NCI-H2196 (cell line): ENCODE measurements at regions not wholly inside any gene's neighbourhood (a gene's known extent, or its start where the extent isn't known, plus 50 kb on each side); places are given as distances from the start of the nearest gene placed in this dataset.

Source experiments
- DNase-seq: peaks from one replicate; lab custom pipeline; 2025; ENCODE audit not compliant: unreplicated experiment; lab: John Stamatoyannopoulos, UW

- no peak for DNase-seq
These were observed 174.6 kb upstream of the ZNF608 start for GRCh38 chr5:124920909-124921666.

- DNase-seq = no peak
These were observed 175.3 kb upstream of the ZNF608 start for GRCh38 chr5:124921694-124922093.

GRCh38 chr5:124922255-124922975, 176.0 kb upstream of the ZNF608 start:
- no peak for DNase-seq

GRCh38 chr5:124923131-124923530, 176.7 kb upstream of the ZNF608 start:
- DNase-seq = no peak

- DNase-seq = no peak
These were observed 178.3 kb upstream of the ZNF608 start for GRCh38 chr5:124924729-124925128.

GRCh38 chr5:124927735-124928134, 181.3 kb upstream of the ZNF608 start:
- no peak for DNase-seq

- no peak for DNase-seq
These were observed 182.6 kb upstream of the ZNF608 start for GRCh38 chr5:124929000-124929399.

- DNase-seq = no peak
These were observed 186.6 kb upstream of the ZNF608 start for GRCh38 chr5:124932791-124933600.

GRCh38 chr5:124935065-124935464, 188.6 kb upstream of the ZNF608 start:
- no peak for DNase-seq

- DNase-seq = no peak
These were observed 190.1 kb upstream of the ZNF608 start for GRCh38 chr5:124936626-124936933.

GRCh38 chr5:124941051-124942049, 194.9 kb upstream of the ZNF608 start:
- DNase-seq = no peak

GRCh38 chr5:124948062-124948753, 201.8 kb upstream of the ZNF608 start:
- DNase-seq = peak; percentile 45

GRCh38 chr5:124948754-124949275, 202.4 kb upstream of the ZNF608 start:
- DNase-seq = no peak

GRCh38 chr5:124949862-124950261, 203.4 kb upstream of the ZNF608 start:
- no peak for DNase-seq

GRCh38 chr5:124951105-124951504, 204.7 kb upstream of the ZNF608 start:
- no peak for DNase-seq

GRCh38 chr5:124951661-124952060, 205.2 kb upstream of the ZNF608 start:
- DNase-seq = no peak

GRCh38 chr5:124952079-124952478, 205.6 kb upstream of the ZNF608 start:
- no peak for DNase-seq

- no peak for DNase-seq
These were observed 206.1 kb upstream of the ZNF608 start for GRCh38 chr5:124952566-124952965.

GRCh38 chr5:124954784-124955183, 208.3 kb upstream of the ZNF608 start:
- no peak for DNase-seq
